T-helper 17 cell (primary cell): ENCODE measurements at regions not wholly inside any gene's neighbourhood (a gene's known extent, or its start where the extent isn't known, plus 50 kb on each side); places are given as distances from the start of the nearest gene placed in this dataset.
"Not testable (repeated sequence)": the region's sequence is repeated elsewhere in the genome, so short reads cannot be mapped to it uniquely, and the experiment has no call there.

Experiments used
- ATAC-seq: fragments of 150-1000 bp; cut with Tn5 transposase; 2 replicates; pipeline ENCODE4 v1.10.0; 2021; ENCODE audit warnings: mild to moderate bottlenecking, moderate library complexity
- DNase-seq, 3 donors: peaks; one replicate each; pipeline versions ENCODE4 v3.0.0 to v3.0.0-alpha.2; 2020 to 2021
- H3K9me3 ChIP-seq: one replicate; pipeline ENCODE4 v1.7.0; 2013; ENCODE audit warnings: low read length, mild to moderate bottlenecking; ENCODE audit not compliant: control insufficient read depth, poor library complexity, severe bottlenecking
- H3K27ac Mint-ChIP-seq: one replicate; pipeline ENCODE4 v1.8.0; 2022; ENCODE audit warnings: mild to moderate bottlenecking, moderate library complexity, mixed read lengths
- H3K27me3 Mint-ChIP-seq: one replicate; pipeline ENCODE4 v1.8.0; 2022; ENCODE audit warnings: mixed read lengths
- H3K36me3 Mint-ChIP-seq: one replicate; pipeline ENCODE4 v1.8.0; 2022; ENCODE audit warnings: low read depth, mixed read lengths
- H3K4me1 Mint-ChIP-seq: one replicate; pipeline ENCODE4 v1.8.0; 2022; ENCODE audit warnings: mild to moderate bottlenecking, mixed read lengths
- H3K4me3 Mint-ChIP-seq: one replicate; pipeline ENCODE4 v1.8.0; 2022; ENCODE audit warnings: mild to moderate bottlenecking, moderate library complexity, mixed read lengths

GRCh38 chr2:77753710-77754345, 231.7 kb upstream of the LRRTM4 start:
- H3K4me1 Mint-ChIP-seq, DNase-seq, H3K27me3 Mint-ChIP-seq, H3K4me3 Mint-ChIP-seq, H3K36me3 Mint-ChIP-seq, ATAC-seq, H3K27ac Mint-ChIP-seq, H3K9me3 ChIP-seq: not testable (repeated sequence)

DNA sequence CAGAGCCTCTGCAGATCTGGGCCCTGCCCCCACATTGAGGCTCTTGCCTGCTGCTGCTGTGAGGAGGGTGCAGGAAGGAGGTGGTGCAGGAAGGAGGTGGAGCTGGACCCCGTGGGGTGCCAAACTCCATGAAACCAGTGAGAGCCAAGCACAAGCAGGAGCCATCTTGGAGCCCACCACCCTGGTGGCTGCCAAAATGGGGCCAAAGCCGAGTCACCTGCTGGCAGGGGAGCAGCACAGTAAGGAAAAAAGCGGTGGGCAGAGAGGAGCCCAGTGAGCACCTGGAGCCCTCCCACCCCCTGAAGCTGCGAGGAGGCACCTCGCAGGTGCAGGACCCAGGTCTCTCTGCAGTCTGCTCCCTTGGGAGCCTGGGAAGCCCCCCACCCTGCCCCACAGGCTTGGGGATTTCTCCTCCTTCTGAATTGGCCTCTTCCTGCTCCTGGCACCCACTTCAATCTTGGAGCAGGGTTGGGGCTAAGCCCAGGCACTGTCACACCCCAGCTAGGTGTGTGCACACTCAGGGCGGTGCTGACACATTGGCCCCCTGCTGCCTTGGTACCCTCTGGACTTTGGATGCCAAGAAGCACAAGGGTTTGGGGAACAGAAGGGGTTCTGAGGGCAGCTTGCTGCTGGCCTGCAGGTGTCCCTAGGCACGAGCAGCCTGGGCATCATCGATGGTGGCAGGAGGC, 245.4 kb upstream of the LRRTM4 start:
- H3K27me3 Mint-ChIP-seq = no peaks in the 10 kb centered on the region
- no peak overlapping the region for H3K4me3 Mint-ChIP-seq
- no peaks in the 10 kb centered on the region for H3K9me3 ChIP-seq
- H3K36me3 Mint-ChIP-seq = no peaks in the 10 kb centered on the region
- no peaks in the 10 kb centered on the region for H3K4me1 Mint-ChIP-seq
- DNase-seq (no peak), ATAC-seq (no peak)
- H3K27ac Mint-ChIP-seq = no peak overlapping the region

- H3K9me3 ChIP-seq = no peaks in the 10 kb centered on the region
- H3K4me1 Mint-ChIP-seq = no peaks in the 10 kb centered on the region
- ATAC-seq = no peak
- H3K4me3 Mint-ChIP-seq = no peak overlapping the region
- no peaks in the 10 kb centered on the region for H3K27me3 Mint-ChIP-seq
- no peak for DNase-seq
- H3K27ac Mint-ChIP-seq = no peak overlapping the region
- no peaks in the 10 kb centered on the region for H3K36me3 Mint-ChIP-seq
Measured at GRCh38 chr2:77768508-77768907, 246.3 kb upstream of the LRRTM4 start.

DNA sequence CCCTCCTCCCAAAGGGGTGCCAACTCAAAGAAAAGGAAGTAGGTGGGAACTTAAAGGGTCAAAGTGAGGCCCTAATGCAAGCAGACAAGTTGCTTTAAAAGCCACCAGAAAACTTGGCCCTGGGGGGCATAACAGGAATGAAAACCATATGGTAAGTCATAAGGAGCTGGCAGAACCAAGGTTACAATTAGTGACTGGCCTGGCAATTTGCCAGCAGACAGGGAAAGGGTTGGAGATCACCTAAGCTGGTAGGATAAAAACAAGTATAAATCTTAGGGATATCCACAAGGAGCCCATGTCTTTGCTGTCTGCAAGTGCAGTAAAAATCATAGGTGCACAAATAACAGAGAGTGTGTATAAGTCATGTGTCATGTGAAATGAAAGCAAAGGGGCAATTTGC, 256.7 kb upstream of the LRRTM4 start:
- no peaks in the 10 kb centered on the region for H3K36me3 Mint-ChIP-seq
- no peak for DNase-seq
- H3K4me3 Mint-ChIP-seq = no peak overlapping the region
- H3K9me3 ChIP-seq = no peaks in the 10 kb centered on the region
- H3K27me3 Mint-ChIP-seq = no peaks in the 10 kb centered on the region
- H3K27ac Mint-ChIP-seq = no peak overlapping the region
- no peak for ATAC-seq
- no peaks in the 10 kb centered on the region for H3K4me1 Mint-ChIP-seq

DNA sequence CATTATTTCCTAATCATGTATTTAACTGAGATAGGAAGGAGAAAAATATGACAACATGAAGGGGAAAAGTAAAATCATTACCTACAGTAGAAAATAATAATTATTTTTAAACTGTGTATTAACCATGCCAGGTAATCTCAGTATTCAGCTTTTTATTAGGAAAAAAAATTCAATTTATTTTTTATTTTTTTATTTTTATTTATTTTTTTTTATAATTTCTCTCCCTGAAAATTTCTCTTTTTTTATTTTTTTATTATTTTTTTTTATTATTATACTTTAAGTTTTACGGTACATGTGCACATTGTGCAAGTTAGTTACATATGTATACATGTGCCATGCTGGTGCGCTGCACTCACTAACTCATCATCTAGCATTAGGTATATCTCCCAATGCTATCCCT, 271.3 kb upstream of the LRRTM4 start:
- not testable (repeated sequence) for H3K27me3 Mint-ChIP-seq, H3K27ac Mint-ChIP-seq, H3K4me1 Mint-ChIP-seq, H3K9me3 ChIP-seq, H3K36me3 Mint-ChIP-seq, H3K4me3 Mint-ChIP-seq, ATAC-seq, DNase-seq

GRCh38 chr2:77796397-77796796, 274.2 kb upstream of the LRRTM4 start:
- H3K9me3 ChIP-seq = no peaks in the 10 kb centered on the region
- no peaks in the 10 kb centered on the region for H3K4me1 Mint-ChIP-seq
- no peaks in the 10 kb centered on the region for H3K27me3 Mint-ChIP-seq
- H3K27ac Mint-ChIP-seq = no peak overlapping the region
- no peaks in the 10 kb centered on the region for H3K36me3 Mint-ChIP-seq
- no peak for DNase-seq
- ATAC-seq = no peak
- H3K4me3 Mint-ChIP-seq = no peak overlapping the region

- Mint-ChIP-seq H3K4me3 (no peak overlapping the region), H3K36me3 (no peaks in the 10 kb centered on the region), H3K27me3 (no peaks in the 10 kb centered on the region), H3K4me1 (no peaks in the 10 kb centered on the region), H3K27ac (no peak overlapping the region)
- ATAC-seq (no peak), DNase-seq (no peak)
- no peaks in the 10 kb centered on the region for H3K9me3 ChIP-seq
Measured at GRCh38 chr2:77797088-77797487, 274.9 kb upstream of the LRRTM4 start.

GRCh38 chr2:77800410-77800809, 278.2 kb upstream of the LRRTM4 start:
- DNase-seq = no peak
- Mint-ChIP-seq H3K4me1 (no peaks in the 10 kb centered on the region), H3K4me3 (no peak overlapping the region), H3K36me3 (no peaks in the 10 kb centered on the region), H3K27ac (no peak overlapping the region), H3K27me3 (no peaks in the 10 kb centered on the region)
- ATAC-seq = no peak
- no peaks in the 10 kb centered on the region for H3K9me3 ChIP-seq

DNA sequence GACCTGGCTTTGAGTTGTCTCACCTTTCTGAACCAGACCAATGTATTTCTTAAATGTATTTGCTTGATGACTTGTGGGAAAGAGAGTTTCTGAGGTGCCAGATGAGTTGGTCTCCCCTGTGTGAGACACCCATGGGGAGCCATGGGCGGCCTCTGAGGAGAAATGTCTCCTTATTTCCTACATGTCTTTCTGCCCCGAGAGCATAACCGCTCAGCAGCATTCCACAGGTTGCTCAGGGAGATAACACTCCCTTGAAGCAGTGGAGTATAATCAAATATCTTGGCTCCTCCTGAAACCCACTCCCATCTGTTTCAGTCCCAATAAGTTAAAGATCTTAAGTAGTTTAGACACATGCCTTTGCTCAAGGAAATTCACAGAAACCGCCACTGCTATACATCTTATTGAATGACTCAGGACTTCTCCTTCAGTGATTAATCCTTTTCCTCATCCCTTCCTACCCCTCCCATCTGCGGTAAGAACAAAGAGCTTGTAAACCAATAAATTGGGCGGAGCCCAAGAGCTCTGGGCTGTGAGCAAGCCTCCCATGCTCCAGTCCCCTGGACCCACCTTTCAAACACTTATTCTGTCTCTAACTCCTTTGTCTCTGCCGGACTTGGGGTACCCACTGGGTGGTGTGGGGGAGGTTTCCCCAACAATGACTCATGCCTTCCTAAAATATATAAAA, 285.5 kb upstream of the LRRTM4 start:
- no peaks in the 10 kb centered on the region for H3K36me3 Mint-ChIP-seq
- H3K27me3 Mint-ChIP-seq = no peaks in the 10 kb centered on the region
- H3K4me1 Mint-ChIP-seq = no peaks in the 10 kb centered on the region
- H3K9me3 ChIP-seq = no peaks in the 10 kb centered on the region
- ATAC-seq = no peak
- no peak overlapping the region for H3K27ac Mint-ChIP-seq
- DNase-seq = no peak
- no peak overlapping the region for H3K4me3 Mint-ChIP-seq

- Mint-ChIP-seq H3K4me1 (no peaks in the 10 kb centered on the region), H3K36me3 (no peaks in the 10 kb centered on the region), H3K4me3 (no peak overlapping the region), H3K27me3 (no peaks in the 10 kb centered on the region), H3K27ac (no peak overlapping the region)
- H3K9me3 ChIP-seq = no peaks in the 10 kb centered on the region
- no peak for DNase-seq
- ATAC-seq = no peak
Measured at GRCh38 chr2:77808599-77808998, 286.4 kb upstream of the LRRTM4 start.

- ATAC-seq (no peak), DNase-seq (no peak)
- Mint-ChIP-seq H3K27ac (no peak overlapping the region), H3K4me3 (no peak overlapping the region), H3K4me1 (no peaks in the 10 kb centered on the region), H3K36me3 (no peaks in the 10 kb centered on the region), H3K27me3 (no peaks in the 10 kb centered on the region)
- no peaks in the 10 kb centered on the region for H3K9me3 ChIP-seq
Measured at GRCh38 chr2:77813599-77813998, 291.4 kb upstream of the LRRTM4 start.

DNA sequence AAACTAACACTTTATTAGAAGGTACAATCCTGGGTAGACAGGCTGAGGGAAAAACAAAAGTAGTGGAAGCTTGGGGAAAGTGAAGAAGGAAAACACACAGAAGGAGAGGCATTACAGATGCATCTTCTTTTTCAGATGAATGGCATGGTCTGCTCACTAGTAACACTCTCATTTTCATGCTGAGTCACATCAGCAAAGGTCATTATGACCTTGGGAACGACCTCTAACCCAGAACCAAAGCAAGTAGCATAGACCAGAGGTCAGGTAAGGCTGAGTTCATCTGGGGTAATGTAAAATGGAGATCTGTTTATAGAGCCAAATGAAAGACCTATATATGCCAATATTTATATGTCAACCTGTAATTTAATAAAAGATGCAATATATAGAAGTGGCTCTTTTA, 294.4 kb upstream of the LRRTM4 start:
- ATAC-seq = no peak
- no peak overlapping the region for H3K4me3 Mint-ChIP-seq
- no peaks in the 10 kb centered on the region for H3K4me1 Mint-ChIP-seq
- no peak overlapping the region for H3K27ac Mint-ChIP-seq
- no peaks in the 10 kb centered on the region for H3K36me3 Mint-ChIP-seq
- no peak for DNase-seq
- peaks cover 4% of the 10 kb centered on the region for H3K9me3 ChIP-seq
- H3K27me3 Mint-ChIP-seq = no peaks in the 10 kb centered on the region

GRCh38 chr2:77818186-77818585, 296.0 kb upstream of the LRRTM4 start:
- H3K9me3 ChIP-seq = peaks cover 5% of the 10 kb centered on the region
- DNase-seq (no peak), ATAC-seq (no peak)
- no peak overlapping the region for H3K27ac Mint-ChIP-seq
- H3K4me1 Mint-ChIP-seq = no peaks in the 10 kb centered on the region
- no peaks in the 10 kb centered on the region for H3K27me3 Mint-ChIP-seq
- H3K36me3 Mint-ChIP-seq = no peaks in the 10 kb centered on the region
- H3K4me3 Mint-ChIP-seq = no peak overlapping the region

GRCh38 chr2:77823028-77823427, 300.9 kb upstream of the LRRTM4 start:
- H3K27ac Mint-ChIP-seq = no peak overlapping the region
- no peak overlapping the region for H3K4me3 Mint-ChIP-seq

More at GRCh38 chr2:77823028-77823427, 300.9 kb upstream of the LRRTM4 start:
- H3K36me3 Mint-ChIP-seq = no peaks in the 10 kb centered on the region
- no peaks in the 10 kb centered on the region for H3K4me1 Mint-ChIP-seq
- DNase-seq = no peak
- H3K27me3 Mint-ChIP-seq = no peaks in the 10 kb centered on the region
- ATAC-seq = no peak
- peaks cover 8% of the 10 kb centered on the region for H3K9me3 ChIP-seq
